OCI-LY3 (cell line): ENCODE measurements at regions not wholly inside any gene's neighbourhood (a gene's known extent, or its start where the extent isn't known, plus 50 kb on each side); places are given as distances from the start of the nearest gene placed in this dataset.

Source experiments
- H2AFZ ChIP-seq: fragments of 200-600, 300-600 bp; shearing (Covaris generic); 2 replicates; pipeline ENCODE4 v1.6.0; 2014; ENCODE audit warnings: antibody characterized with exemption, low read depth, low read length
- H3K27ac ChIP-seq: fragments of 200-600, 300-600 bp; sonication (generic); 2 replicates; pipeline ENCODE4 v1.5.1; 2014; ENCODE audit warnings: mild to moderate bottlenecking, low read length, moderate library complexity, mixed read lengths
- H3K27me3 ChIP-seq: fragments of 200-600, 300-600 bp; sonication (generic); 2 replicates; pipeline ENCODE4 v1.6.1; 2014; ENCODE audit warnings: low read depth, low read length, mixed read lengths
- H3K36me3 ChIP-seq: fragments of 200-600, 300-600 bp; sonication (generic); replicated peaks from 2 replicates; pipeline ENCODE3; 2014; ENCODE audit warnings: low read depth, low read length, mixed read lengths
- H3K4me1 ChIP-seq: fragments of 300-600, 200-600 bp; sonication (generic); 2 replicates; pipeline ENCODE4 v1.6.1; 2014; ENCODE audit warnings: low read length, mixed read lengths
- H3K4me2 ChIP-seq: fragments of 200-600, 300-600 bp; sonication (generic); 2 replicates; pipeline ENCODE4 v1.6.1; 2014; ENCODE audit warnings: low read length, mixed read lengths
- H3K4me3 ChIP-seq: fragments of 300-600, 200-600 bp; sonication (generic); 2 replicates; pipeline ENCODE4 v1.5.1; 2014; ENCODE audit warnings: antibody characterized with exemption, mild to moderate bottlenecking, low read length, moderate library complexity
- H3K79me2 ChIP-seq: fragments of 300-600, 200-600 bp; shearing (Covaris generic); 2 replicates; pipeline ENCODE4 v1.6.1; 2014; ENCODE audit warnings: mild to moderate bottlenecking, low read length, mixed read lengths
- H3K9ac ChIP-seq: fragments of 300-600, 200-600 bp; shearing (Covaris generic); 2 replicates; pipeline ENCODE4 v1.6.0; 2014; ENCODE audit warnings: mild to moderate bottlenecking, low read length, moderate library complexity
- H3K9me3 ChIP-seq: fragments of 200-600, 300-600 bp; shearing (Covaris generic); 2 replicates; pipeline ENCODE4 v1.6.1; 2014; ENCODE audit warnings: low read length, mixed read lengths; ENCODE audit not compliant: insufficient read depth
- H4K20me1 ChIP-seq: fragments of 200-600, 300-600 bp; sonication (generic); 2 replicates; pipeline ENCODE4 v1.6.1; 2016; ENCODE audit warnings: low read length, mixed read lengths; ENCODE audit not compliant: insufficient read depth
- CTCF ChIP-seq: fragments of 200-600, 300-600 bp; sonication (generic); IDR thresholded peaks from 2 replicates; pipeline ENCODE4 v1.5.1; 2014; ENCODE audit warnings: antibody characterized with exemption, low read length, low read depth
- EZH2phosphoT487 ChIP-seq: fragments of 200-600 bp; shearing (Covaris generic); IDR thresholded peaks from 2 replicates; pipeline ENCODE4 v1.6.1; 2018; ENCODE audit warnings: antibody characterized with exemption, mixed run types, low read depth

- TF ChIP-seq CTCF, result no peak
- no peak for TF ChIP-seq EZH2phosphoT487
- no peak overlapping the region for H2AFZ ChIP-seq
- no peak overlapping the region for H3K9ac ChIP-seq
- H3K9me3 ChIP-seq, result no peaks in the 10 kb centered on the region
- no peak overlapping the region for H3K4me3 ChIP-seq
- no peak overlapping the region for H3K4me2 ChIP-seq
- H3K4me1 ChIP-seq, result peaks cover 27% of the 10 kb centered on the region
- H3K27me3 ChIP-seq, result peaks cover 36% of the 10 kb centered on the region
- no peak overlapping the region for H3K27ac ChIP-seq
- H3K36me3 ChIP-seq, result no peaks in the 10 kb centered on the region
- H3K79me2 ChIP-seq, result no peaks in the 10 kb centered on the region
- no peaks in the 10 kb centered on the region for H4K20me1 ChIP-seq
These were observed 493.6 kb downstream of the GADD45G start for GRCh38 chr9:90098408-90098807.

- H3K9me3 ChIP-seq, result no peaks in the 10 kb centered on the region
- H3K4me3 ChIP-seq, result no peak overlapping the region
- H3K36me3 ChIP-seq, result no peaks in the 10 kb centered on the region
- TF ChIP-seq EZH2phosphoT487 (no peak), CTCF (peak; percentile 88)
- no peak overlapping the region for H3K9ac ChIP-seq
- no peaks in the 10 kb centered on the region for H4K20me1 ChIP-seq
- no peak overlapping the region for H3K4me2 ChIP-seq
- H3K27me3 ChIP-seq, result peaks cover 28% of the 10 kb centered on the region
- no peak overlapping the region for H2AFZ ChIP-seq
- H3K79me2 ChIP-seq, result no peaks in the 10 kb centered on the region
- no peak overlapping the region for H3K27ac ChIP-seq
- peaks cover 27% of the 10 kb centered on the region for H3K4me1 ChIP-seq
These were observed 494.6 kb downstream of the GADD45G start for GRCh38 chr9:90099262-90099963.

GRCh38 chr9:90100014-90100413 lies 495.2 kb downstream of the GADD45G start:
- Histone ChIP-seq H3K9me3 (no peaks in the 10 kb centered on the region), H3K36me3 (no peaks in the 10 kb centered on the region), H3K79me2 (no peaks in the 10 kb centered on the region), H3K4me1 (peaks cover 27% of the 10 kb centered on the region), H3K9ac (no peak overlapping the region), H3K27me3 (peaks cover 23% of the 10 kb centered on the region), H2AFZ (no peak overlapping the region), H3K4me3 (no peak overlapping the region), H3K4me2 (no peak overlapping the region), H3K27ac (no peak overlapping the region), H4K20me1 (no peaks in the 10 kb centered on the region)
- TF ChIP-seq EZH2phosphoT487, result no peak
- no peak for TF ChIP-seq CTCF

GRCh38 chr9:90102292-90102901 lies 497.6 kb downstream of the GADD45G start:
- Histone ChIP-seq H3K27ac (no peak overlapping the region), H3K4me2 (peak overlapping the region; percentile 54), H3K9ac (no peak overlapping the region), H2AFZ (peak overlapping the region; percentile 85), H3K79me2 (no peaks in the 10 kb centered on the region), H3K36me3 (no peaks in the 10 kb centered on the region), H3K4me3 (0 out of 2 replicates have a peak overlapping the region, but pooled peaks have one; percentile 11), H3K27me3 (peaks cover 2% of the 10 kb centered on the region), H4K20me1 (no peaks in the 10 kb centered on the region), H3K9me3 (no peaks in the 10 kb centered on the region), H3K4me1 (peaks cover 9% of the 10 kb centered on the region)
- TF ChIP-seq EZH2phosphoT487, result no peak
- peak; percentile 83 for TF ChIP-seq CTCF
